ENCODE measurements at regions not wholly inside any gene's neighbourhood (a gene's known extent, or its start where the extent isn't known, plus 50 kb on each side); places are given as distances from the start of the nearest gene placed in this dataset.

DNA sequence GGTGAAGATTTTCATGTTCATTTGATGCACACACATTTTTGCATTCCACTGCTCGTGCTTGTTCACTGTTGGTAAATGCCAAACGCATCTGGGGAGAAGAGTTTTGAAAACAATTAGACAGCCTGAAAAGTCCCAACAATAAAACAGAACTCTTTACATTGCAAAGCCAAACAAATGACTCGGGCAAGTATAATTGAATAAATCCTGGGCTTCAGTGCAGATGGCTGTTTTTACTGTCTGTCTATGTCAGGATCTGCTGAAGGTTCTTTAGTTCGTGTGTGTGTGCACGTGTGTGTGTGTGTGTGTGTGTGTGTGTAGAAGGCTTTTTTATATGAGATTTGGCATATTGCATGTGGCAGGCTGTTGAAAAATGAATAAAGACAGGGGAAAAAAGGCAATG, 277.5 kb upstream of the CDIN1 start:
- in situ Hi-C loops (cut with HindIII; ENCODE audit: low sequenced_read_pairs), result no loop called here
- TF ChIP-seq, protein P1, sequence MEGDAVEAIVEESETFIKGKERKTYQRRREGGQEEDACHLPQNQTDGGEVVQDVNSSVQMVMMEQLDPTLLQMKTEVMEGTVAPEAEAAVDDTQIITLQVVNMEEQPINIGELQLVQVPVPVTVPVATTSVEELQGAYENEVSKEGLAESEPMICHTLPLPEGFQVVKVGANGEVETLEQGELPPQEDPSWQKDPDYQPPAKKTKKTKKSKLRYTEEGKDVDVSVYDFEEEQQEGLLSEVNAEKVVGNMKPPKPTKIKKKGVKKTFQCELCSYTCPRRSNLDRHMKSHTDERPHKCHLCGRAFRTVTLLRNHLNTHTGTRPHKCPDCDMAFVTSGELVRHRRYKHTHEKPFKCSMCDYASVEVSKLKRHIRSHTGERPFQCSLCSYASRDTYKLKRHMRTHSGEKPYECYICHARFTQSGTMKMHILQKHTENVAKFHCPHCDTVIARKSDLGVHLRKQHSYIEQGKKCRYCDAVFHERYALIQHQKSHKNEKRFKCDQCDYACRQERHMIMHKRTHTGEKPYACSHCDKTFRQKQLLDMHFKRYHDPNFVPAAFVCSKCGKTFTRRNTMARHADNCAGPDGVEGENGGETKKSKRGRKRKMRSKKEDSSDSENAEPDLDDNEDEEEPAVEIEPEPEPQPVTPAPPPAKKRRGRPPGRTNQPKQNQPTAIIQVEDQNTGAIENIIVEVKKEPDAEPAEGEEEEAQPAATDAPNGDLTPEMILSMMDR (IDR thresholded peaks at IDR 0.05; ENCODE audit: low read depth, low read length, missing control alignments), result no peak
- DNase-seq (ENCODE audit: low read depth), result no peak
- no peak overlapping the region for H3K4me3 ChIP-seq (ENCODE audit: low read depth, low read length)

DNA sequence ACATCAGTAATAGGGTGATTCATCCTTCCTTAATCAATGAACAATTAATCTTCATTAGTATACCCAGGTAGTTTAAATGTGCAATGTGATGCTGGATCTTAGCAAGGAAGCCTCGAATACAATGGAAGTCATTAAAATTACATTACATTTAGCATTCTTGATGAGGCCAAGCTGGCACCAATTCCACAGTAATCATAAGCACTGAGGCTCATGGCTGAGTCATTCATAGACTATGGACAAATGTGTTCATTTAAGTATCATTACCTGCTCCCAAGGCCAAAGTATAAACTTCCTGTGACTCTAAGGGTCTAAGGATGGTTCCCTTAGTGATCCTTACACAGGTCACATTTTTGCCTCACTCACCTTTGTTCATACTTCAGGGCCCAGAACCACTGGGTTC, 266.4 kb upstream of the CDIN1 start:
- no peak overlapping the region for H3K4me3 ChIP-seq (ENCODE audit: low read depth, low read length)
- TF ChIP-seq, protein P1 (IDR thresholded peaks at IDR 0.05; ENCODE audit: low read depth, low read length, missing control alignments), result no peak
- DNase-seq (ENCODE audit: low read depth), result peak; percentile 41
- in situ Hi-C loops (cut with HindIII; ENCODE audit: low sequenced_read_pairs), result no loop called here

DNA sequence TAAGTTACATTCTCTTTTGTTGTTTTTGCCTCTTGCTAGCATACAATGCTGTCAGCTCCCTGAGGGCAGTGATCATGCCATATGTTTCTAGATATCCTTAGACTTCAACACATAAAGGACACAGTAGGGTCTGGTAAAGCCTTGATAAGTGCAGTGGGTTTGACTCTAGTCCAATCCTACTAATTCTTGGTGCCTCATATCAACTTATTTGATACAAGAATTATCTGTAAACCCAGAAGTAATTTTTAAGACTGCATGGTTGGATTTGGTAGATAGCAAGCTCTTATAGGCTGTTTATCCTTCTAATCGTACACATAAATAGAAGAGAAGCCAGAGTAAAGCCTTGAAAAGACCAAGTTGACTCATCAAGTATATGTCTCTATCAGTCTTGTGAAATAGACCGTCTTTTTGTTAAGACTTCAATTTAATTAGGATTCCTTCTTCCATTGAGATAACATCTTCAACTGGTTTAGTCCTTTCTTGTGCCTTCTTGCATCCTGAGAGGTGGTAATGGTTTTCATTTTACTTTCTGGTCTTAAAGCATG, 265.6 kb upstream of the CDIN1 start:
- TF ChIP-seq, protein P1 (IDR thresholded peaks at IDR 0.05; ENCODE audit: low read depth, low read length, missing control alignments), result no peak
- in situ Hi-C loops (cut with HindIII; ENCODE audit: low sequenced_read_pairs), result no loop called here

DNA sequence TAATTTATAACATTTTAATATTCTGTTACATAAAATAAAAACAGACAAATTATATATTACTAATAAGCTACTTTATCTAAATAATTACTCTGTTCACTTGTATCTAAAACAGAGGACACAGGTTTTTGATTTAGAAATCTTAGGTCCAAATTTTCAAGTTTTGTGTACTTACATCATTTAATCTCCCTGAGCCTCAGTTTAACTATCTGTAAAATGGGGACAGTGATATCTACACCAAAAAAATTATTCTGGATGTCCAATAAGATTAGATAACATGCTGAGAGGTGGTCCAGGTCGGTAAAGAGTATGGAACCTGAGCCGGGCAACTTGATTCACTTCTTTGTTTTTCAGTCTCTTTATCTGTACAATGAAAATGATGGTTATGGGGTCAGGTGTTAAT, 263.8 kb upstream of the CDIN1 start:
- no peak for DNase-seq (ENCODE audit: low read depth)
- TF ChIP-seq, protein P1 (IDR thresholded peaks at IDR 0.05; ENCODE audit: low read depth, low read length, missing control alignments), result no peak
- H3K4me3 ChIP-seq (ENCODE audit: low read depth, low read length), result no peak overlapping the region
- in situ Hi-C loops (cut with HindIII; ENCODE audit: low sequenced_read_pairs), result no loop called here

More for the DNA sequence above, 265.6 kb upstream of the CDIN1 start:
- H3K4me3 ChIP-seq (ENCODE audit: low read depth, low read length), result no peak overlapping the region
- no peak for DNase-seq (ENCODE audit: low read depth)

DNA sequence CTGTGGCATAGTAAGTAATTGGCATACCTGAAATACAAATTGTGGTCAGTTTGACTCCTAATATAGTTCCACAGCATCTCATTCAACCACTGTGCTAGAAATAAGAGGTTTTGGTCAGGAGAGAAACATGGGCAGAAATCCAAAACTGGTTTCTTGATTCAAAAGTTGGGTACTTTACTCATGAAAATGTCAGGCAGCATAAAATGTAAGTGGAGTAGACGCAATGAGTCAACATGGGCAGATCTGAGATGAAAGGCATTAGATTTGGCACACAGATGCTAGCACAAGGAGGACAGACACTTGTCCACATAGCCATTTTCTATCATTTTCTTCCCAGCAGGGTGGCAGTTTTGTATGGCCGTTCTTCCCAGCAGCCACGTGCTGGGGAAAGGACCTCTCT, 255.8 kb upstream of the CDIN1 start:
- in situ Hi-C loops (cut with HindIII; ENCODE audit: low sequenced_read_pairs), result no loop called here
- DNase-seq (ENCODE audit: low read depth), result peak; percentile 53
- TF ChIP-seq, protein P1 (IDR thresholded peaks at IDR 0.05; ENCODE audit: low read depth, low read length, missing control alignments), result no peak
- H3K4me3 ChIP-seq (ENCODE audit: low read depth, low read length), result no peak overlapping the region

DNA sequence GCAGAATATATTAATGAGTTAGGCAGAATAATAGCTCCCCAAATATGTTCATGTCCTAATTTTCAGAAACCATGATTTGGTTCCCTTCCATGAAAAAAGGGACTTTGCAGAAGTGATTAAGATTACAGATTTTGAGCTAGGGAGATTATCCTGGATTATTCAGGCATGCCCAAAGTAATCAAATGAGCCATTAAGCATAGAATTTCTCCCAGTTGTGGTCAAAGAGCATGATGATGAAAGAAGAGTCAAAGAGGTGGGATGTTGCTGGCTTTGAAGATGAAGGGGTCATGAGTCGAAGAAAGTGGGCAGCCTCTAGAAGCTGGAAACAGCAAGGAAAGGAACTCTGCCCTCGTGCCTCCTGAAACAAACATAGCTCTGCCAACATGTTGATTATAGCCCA, 254.2 kb upstream of the CDIN1 start:
- no peak for DNase-seq (ENCODE audit: low read depth)
- no peak overlapping the region for H3K4me3 ChIP-seq (ENCODE audit: low read depth, low read length)
- in situ Hi-C loops (cut with HindIII; ENCODE audit: low sequenced_read_pairs), result no loop called here
- TF ChIP-seq, protein P1 (IDR thresholded peaks at IDR 0.05; ENCODE audit: low read depth, low read length, missing control alignments), result no peak

DNA sequence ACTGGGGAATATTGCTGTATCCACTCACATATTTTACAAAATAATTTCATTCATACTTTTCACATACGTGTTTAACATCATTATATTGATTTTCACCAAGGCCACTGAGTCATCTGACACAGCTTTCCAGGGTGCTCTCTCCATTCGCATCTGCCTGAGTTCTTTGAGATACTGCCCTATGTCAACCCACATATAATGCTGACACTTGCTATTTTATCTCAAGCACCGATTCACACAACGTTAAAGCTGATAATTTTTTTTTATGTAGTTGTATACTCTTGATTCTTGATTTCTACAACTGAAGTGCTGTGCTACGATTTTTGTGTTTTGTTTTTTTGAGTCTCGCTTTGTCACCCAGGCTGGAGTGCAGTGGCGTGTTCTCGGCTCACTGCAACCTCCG, 249.8 kb upstream of the CDIN1 start:
- TF ChIP-seq, protein P1 (IDR thresholded peaks at IDR 0.05; ENCODE audit: low read depth, low read length, missing control alignments), result no peak
- H3K4me3 ChIP-seq (ENCODE audit: low read depth, low read length), result no peak overlapping the region
- in situ Hi-C loops (cut with HindIII; ENCODE audit: low sequenced_read_pairs), result no loop called here
- DNase-seq (ENCODE audit: low read depth), result no peak
